HCT116 (cell line): ENCODE measurements at regions not wholly inside any gene's neighbourhood (a gene's known extent, or its start where the extent isn't known, plus 50 kb on each side); places are given as distances from the start of the nearest gene placed in this dataset.

Experiments
- ATAC-seq: fragments of 200-7000 bp; cut with Tn5 transposase; 2 replicates; pipeline ENCODE4 v1.9.1; 2020; ENCODE audit warnings: mild to moderate bottlenecking, moderate library complexity
- BruUV-seq: library from RNA; stranded (reverse); fragments of 400-500 nt; replicated peaks from 2 replicates; lab custom pipeline; 2021; lab: Mats Ljungman, UMichigan
- CTCF ChIA-PET: fragments of 300-600 bp; sonication (Branson Sonifier 250); formaldehyde crosslinking; loops from one replicate; lab custom pipeline; 2021; ENCODE audit warnings: antibody characterized with exemption; lab: Charles Lee
- POLR2A ChIA-PET: fragments of 300-600, 350-600 bp; sonication (Branson Sonifier 250); formaldehyde crosslinking; loops from one replicate; lab custom pipeline; 2021; ENCODE audit warnings: antibody characterized with exemption; lab: Charles Lee
- RAD21 ChIA-PET, 2 experiments: fragments of 300-600 bp; sonication (Branson Sonifier 250); formaldehyde crosslinking; loops; one replicate each; lab custom pipeline; 2023; ENCODE audit warnings: low total read pairs in 2 of 2; ENCODE audit not compliant: uncharacterized antibody in 2 of 2, unreplicated experiment in 2 of 2, low non-redundant PET in 1 of 2; lab: Charles Lee
- DNase-seq: peaks from one replicate; pipeline ENCODE4 v3.0.0-alpha.2; 2010; ENCODE audit warnings: low read depth, low spot score
- H2AFZ ChIP-seq: fragments of 200-600 bp; shearing (Covaris generic), sonication (generic); 2 replicates; pipeline ENCODE4 v1.6.1; 2017; ENCODE audit warnings: low read depth, mixed run types, mixed read lengths, antibody characterized with exemption, low read length; ENCODE audit not compliant: poor library complexity, severe bottlenecking
- H3K27ac ChIP-seq: 2 replicates; pipeline ENCODE4 v1.5.1; 2012; ENCODE audit warnings: low read depth, low read length
- H3K27me3 ChIP-seq: fragments of 200-600 bp; sonication (generic); 2 replicates; pipeline ENCODE4 v1.6.1; 2016; ENCODE audit warnings: mixed run types, low read length, mixed read lengths; ENCODE audit not compliant: insufficient read depth
- H3K36me3 ChIP-seq, 2 experiments: fragments of 200-500 bp in 1 of 2; fragments of 200-600 bp in 1 of 2; sonication (Bioruptor generic) in 1 of 2; sonication (generic) in 1 of 2; 2 replicates each; pipeline versions ENCODE4 v1.5.1 to v1.6.1; 2014 to 2016; ENCODE audit warnings: low read length in 2 of 2, inconsistent platforms in 1 of 2, mixed read lengths in 1 of 2, mixed run types in 1 of 2; ENCODE audit not compliant: insufficient read depth in 2 of 2, control insufficient read depth in 1 of 2
- H3K4me1 ChIP-seq, 2 experiments: fragments of 200-600 bp in 1 of 2; sonication (generic) in 1 of 2; 2 replicates each; pipeline versions ENCODE4 v1.5.1 to v1.6.1; 2012 to 2017; ENCODE audit warnings: low read length in 2 of 2, inconsistent platforms in 1 of 2, mild to moderate bottlenecking in 1 of 2, mixed read lengths in 1 of 2, mixed run types in 1 of 2, moderate library complexity in 1 of 2; ENCODE audit not compliant: insufficient read depth in 2 of 2, control insufficient read depth in 1 of 2
- H3K4me2 ChIP-seq: fragments of 200-600 bp; sonication (generic); 2 replicates; pipeline ENCODE4 v1.6.1; 2017; ENCODE audit warnings: mixed run types, low read length, mixed read lengths
- H3K4me3 ChIP-seq, 2 experiments: fragments of 200-600 bp in 1 of 2; sonication (generic) in 1 of 2; replicated peaks in 1 of 2; 2 replicates each; pipeline ENCODE4 v1.5.1; 2011 to 2016; ENCODE audit warnings: low read length in 2 of 2, control low read depth in 1 of 2, low read depth in 1 of 2, mild to moderate bottlenecking in 1 of 2, mixed read lengths in 1 of 2, mixed run types in 1 of 2
- H3K79me2 ChIP-seq: fragments of 200-600 bp; sonication (generic); 2 replicates; pipeline ENCODE4 v1.6.1; 2017; ENCODE audit warnings: mild to moderate bottlenecking, mixed run types, low read length, moderate library complexity, mixed read lengths; ENCODE audit not compliant: insufficient read depth
- H3K9ac ChIP-seq: fragments of 200-600 bp; sonication (generic); 2 replicates; pipeline ENCODE4 v1.6.1; 2016; ENCODE audit warnings: low read length, mixed read lengths
- H3K9me2 ChIP-seq: fragments of 200-600 bp; sonication (generic), shearing (Covaris generic); 2 replicates; pipeline ENCODE4 v1.6.1; 2017; ENCODE audit warnings: mixed run types, mild to moderate bottlenecking, moderate library complexity; ENCODE audit not compliant: insufficient read depth
- H3K9me3 ChIP-seq, 2 experiments: fragments of 200-500 bp in 1 of 2; fragments of 200-600 bp in 1 of 2; sonication (Bioruptor generic) in 1 of 2; sonication (generic) in 1 of 2; 2 replicates each; pipeline ENCODE4 v1.6.1; 2014 to 2017; ENCODE audit warnings: low read length in 2 of 2, mixed read lengths in 2 of 2, inconsistent platforms in 1 of 2, low read depth in 1 of 2, mild to moderate bottlenecking in 1 of 2, mixed run types in 1 of 2, moderate library complexity in 1 of 2; ENCODE audit not compliant: control insufficient read depth in 1 of 2, insufficient read depth in 1 of 2
- H4K20me1 ChIP-seq: fragments of 200-600 bp; sonication (generic), shearing (Covaris generic); 2 replicates; pipeline ENCODE4 v1.6.1; 2017; ENCODE audit warnings: mixed run types, mild to moderate bottlenecking, moderate library complexity; ENCODE audit not compliant: insufficient read depth
- CTCF ChIP-seq, 3 experiments: fragments of 200-600 bp in 1 of 3; sonication (generic) in 1 of 3; IDR thresholded peaks in 2 of 3; conservative IDR thresholded peaks in 1 of 3; 2 replicates each; pipeline ENCODE4 v1.5.1; 2012 to 2017; ENCODE audit warnings: low read depth in 2 of 3, low read length in 2 of 3, antibody characterized with exemption in 1 of 3, borderline replicate concordance in 1 of 3, control low read depth in 1 of 3, mild to moderate bottlenecking in 1 of 3, mixed read lengths in 1 of 3, mixed run types in 1 of 3, moderate library complexity in 1 of 3; ENCODE audit not compliant: insufficient read depth in 1 of 3
- EGR1 ChIP-seq: IDR thresholded peaks from 2 replicates; pipeline ENCODE4 v1.6.1; 2012; ENCODE audit warnings: low read depth
- EZH2phosphoT487 ChIP-seq: fragments of 200-600 bp; IDR thresholded peaks from 2 replicates; pipeline ENCODE4 v1.6.1; 2018; ENCODE audit warnings: antibody characterized with exemption, borderline replicate concordance
- FOSL1 ChIP-seq: IDR thresholded peaks from 2 replicates; pipeline ENCODE4 v1.6.1; 2012; ENCODE audit warnings: low read depth
- JUND ChIP-seq: IDR thresholded peaks from 2 replicates; pipeline ENCODE4 v1.6.1; 2012
- MAX ChIP-seq: IDR thresholded peaks from 2 replicates; pipeline ENCODE4 v1.6.1; 2012
- POLR2A ChIP-seq: IDR thresholded peaks from 2 replicates; pipeline ENCODE4 v1.7.0; 2011; ENCODE audit warnings: borderline replicate concordance; ENCODE audit not compliant: insufficient read depth, insufficient read length; ENCODE audit errors: extremely low read depth
- RAD21 ChIP-seq: IDR thresholded peaks from 2 replicates; pipeline ENCODE4 v1.6.1; 2012; ENCODE audit warnings: low read depth, mild to moderate bottlenecking
- SIN3A ChIP-seq: IDR thresholded peaks from 2 replicates; pipeline ENCODE4 v1.6.1; 2012; ENCODE audit warnings: low read depth
- SP1 ChIP-seq: IDR thresholded peaks from 2 replicates; pipeline ENCODE4 v1.6.1; 2012; ENCODE audit warnings: low read depth
- ZBTB33 ChIP-seq: IDR thresholded peaks from 2 replicates; pipeline ENCODE4 v1.6.1; 2011; ENCODE audit warnings: mild to moderate bottlenecking, low read length, moderate library complexity; ENCODE audit not compliant: insufficient replicate concordance; ENCODE audit errors: extremely low read depth
- ZFX ChIP-seq: fragments of 450-650 bp; IDR thresholded peaks from 2 replicates; pipeline ENCODE4 v1.6.1; 2017
- ZNF274 ChIP-seq: fragments of 200-500 bp; sonication (Bioruptor generic); IDR thresholded peaks from 2 replicates; pipeline ENCODE4 v1.6.1; 2014; ENCODE audit warnings: mild to moderate bottlenecking, low read depth, low read length, inconsistent platforms
- intact Hi-C: fragments of 100-400 bp; cut with micrococcal nuclease; formaldehyde crosslinking; loops from 2 replicates; pipeline ENCODE4 v1.10.0; 2022
- TF ChIP-seq, protein P1 (sequence below): IDR thresholded peaks from 2 replicates; pipeline ENCODE4 v1.6.1; 2012

GRCh38 chr7:104962781-104963180, 51.2 kb upstream of the KMT2E start:
- Histone ChIP-seq H3K9me3 (no peaks in the 10 kb centered on the region), H2AFZ (no peak overlapping the region), H3K79me2 (no peaks in the 10 kb centered on the region), H3K27ac (no peak overlapping the region), H3K9me2 (no peaks in the 10 kb centered on the region), H4K20me1 (no peaks in the 10 kb centered on the region), H3K9ac (no peak overlapping the region), H3K4me3 (no peak overlapping the region), H3K27me3 (no peaks in the 10 kb centered on the region), H3K4me2 (no peak overlapping the region), H3K4me1 (no peaks in the 10 kb centered on the region), H3K36me3 (no peaks in the 10 kb centered on the region)
- BruUV-seq, result no TSS peak
- ChIA-PET POLR2A (no interaction called here), RAD21 (no interaction called here), CTCF (no interaction called here)
- no peak for TF ChIP-seq FOSL1
- no peak for TF ChIP-seq SIN3A
- ATAC-seq (no peak), DNase-seq (no peak)
- intact Hi-C loops, result no loop called here

DNA sequence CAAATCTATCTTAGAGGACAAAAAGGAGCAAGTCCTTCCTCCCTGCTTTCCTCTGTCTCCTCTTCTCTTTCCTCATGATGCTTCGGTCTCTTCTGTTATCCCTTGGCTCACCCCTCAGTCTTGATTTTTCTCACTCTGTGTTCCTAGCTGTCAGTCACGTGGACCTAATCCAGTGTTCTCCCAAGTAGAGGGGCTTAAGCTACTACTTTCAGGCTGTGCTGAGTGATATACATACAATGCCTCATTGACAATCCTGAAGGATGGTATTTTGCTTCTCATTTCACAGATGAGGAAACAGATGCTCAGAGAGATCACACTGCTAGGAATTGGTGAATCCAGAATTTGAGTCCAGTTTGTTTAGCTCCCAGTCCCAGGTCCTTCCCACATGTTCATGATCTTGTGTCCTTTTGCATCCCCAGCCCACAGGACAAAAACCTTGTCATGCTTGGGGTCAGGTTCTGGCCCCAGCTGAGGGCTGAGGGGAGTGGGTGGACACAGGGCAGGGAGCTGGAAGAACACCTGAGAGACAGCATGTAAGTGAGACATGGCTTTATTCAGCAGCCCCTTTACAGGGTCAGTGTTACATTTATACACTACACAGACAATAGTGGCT, 50.5 kb upstream of the KMT2E start:
- H3K4me2 ChIP-seq, result no peak overlapping the region
- no peak overlapping the region for H3K27ac ChIP-seq
- ATAC-seq (no peak), DNase-seq (no peak)
- POLR2A ChIA-PET, result no interaction called here
- no peaks in the 10 kb centered on the region for H3K79me2 ChIP-seq
- CTCF ChIA-PET, result no interaction called here
- no peaks in the 10 kb centered on the region for H3K9me2 ChIP-seq
- intact Hi-C loops, result no loop called here
- no peak overlapping the region for H3K9ac ChIP-seq
- no peaks in the 10 kb centered on the region for H3K9me3 ChIP-seq
- no peaks in the 10 kb centered on the region for H3K27me3 ChIP-seq
- no peaks in the 10 kb centered on the region for H3K36me3 ChIP-seq
- H2AFZ ChIP-seq, result no peak overlapping the region
- RAD21 ChIA-PET, result no interaction called here
- H4K20me1 ChIP-seq, result no peaks in the 10 kb centered on the region
- no TSS peak for BruUV-seq
- no peaks in the 10 kb centered on the region for H3K4me1 ChIP-seq
- H3K4me3 ChIP-seq, result no peak overlapping the region
- TF ChIP-seq CTCF (IDR thresholded peaks at IDR 0.05 in 2 of 3, conservative IDR thresholded peaks at IDR 0.05 in 1 of 3; ENCODE audit: borderline replicate concordance in 1 of 3, insufficient read depth in 1 of 3, low read depth in 2 of 3, low read length in 2 of 3) (no peak), ZFX (no peak), ZNF274 (no peak), MAX (no peak), SP1 (no peak), EGR1 (no peak), ZBTB33 (no peak), JUND (no peak), POLR2A (no peak), EZH2phosphoT487 (no peak), SIN3A (no peak), RAD21 (no peak), FOSL1 (no peak)
- TF ChIP-seq, protein P1, sequence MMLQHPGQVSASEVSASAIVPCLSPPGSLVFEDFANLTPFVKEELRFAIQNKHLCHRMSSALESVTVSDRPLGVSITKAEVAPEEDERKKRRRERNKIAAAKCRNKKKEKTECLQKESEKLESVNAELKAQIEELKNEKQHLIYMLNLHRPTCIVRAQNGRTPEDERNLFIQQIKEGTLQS, result no peak
